Astrocyte (in vitro differentiated cells and primary cell): ENCODE measurements at regions not wholly inside any gene's neighbourhood (a gene's known extent, or its start where the extent isn't known, plus 50 kb on each side); places are given as distances from the start of the nearest gene placed in this dataset.

Source experiments
- DNase-seq: peaks from one replicate; pipeline ENCODE4 v3.0.0-alpha.2; 2010; ENCODE audit warnings: low read depth
- FAIRE-seq: peaks from 2 replicates; lab custom pipeline; 2011; peaks lifted over from hg19 to GRCh38; lab: Jason Lieb, UNC
- H2AFZ ChIP-seq: 2 replicates; pipeline ENCODE4 v1.6.0; 2012; ENCODE audit warnings: low read depth, low read length, inconsistent platforms
- H3K27ac ChIP-seq: 2 replicates; pipeline ENCODE4 v1.5.1; 2011; ENCODE audit warnings: low read depth, low read length, inconsistent platforms
- H3K27me3 ChIP-seq: 2 replicates; pipeline ENCODE4 v1.6.0; 2011; ENCODE audit warnings: low read length, inconsistent platforms; ENCODE audit not compliant: insufficient read depth
- H3K36me3 ChIP-seq: 2 replicates; pipeline ENCODE4 v1.5.1; 2011; ENCODE audit warnings: low read length, inconsistent platforms; ENCODE audit not compliant: insufficient read depth
- H3K4me1 ChIP-seq: 2 replicates; pipeline ENCODE4 v1.5.1; 2011; ENCODE audit warnings: low read length, inconsistent platforms; ENCODE audit not compliant: insufficient read depth
- H3K4me2 ChIP-seq: 2 replicates; pipeline ENCODE4 v1.6.0; 2012; ENCODE audit warnings: low read length, inconsistent platforms
- H3K4me3 ChIP-seq: 2 replicates; pipeline ENCODE4 v1.5.1; 2011; ENCODE audit warnings: low read depth, mild to moderate bottlenecking, low read length, inconsistent platforms; ENCODE audit not compliant: insufficient read depth
- H3K79me2 ChIP-seq: 2 replicates; pipeline ENCODE4 v1.6.0; 2012; ENCODE audit warnings: mild to moderate bottlenecking, low read length, inconsistent platforms; ENCODE audit not compliant: insufficient read depth
- H3K9ac ChIP-seq: 2 replicates; pipeline ENCODE4 v1.6.0; 2012; ENCODE audit warnings: mild to moderate bottlenecking, low read length, inconsistent platforms
- H3K9me3 ChIP-seq: 2 replicates; pipeline ENCODE4 v1.5.1; 2012; ENCODE audit warnings: low read depth, mild to moderate bottlenecking, low read length, inconsistent platforms; ENCODE audit not compliant: insufficient read depth
- H4K20me1 ChIP-seq: 2 replicates; pipeline ENCODE4 v1.6.0; 2012; ENCODE audit warnings: low read length, inconsistent platforms; ENCODE audit not compliant: insufficient read depth
- H3K27ac Mint-ChIP-seq: one replicate; pipeline ENCODE4 v1.8.0; 2021; ENCODE audit warnings: mild to moderate bottlenecking, mixed read lengths; ENCODE audit not compliant: unreplicated experiment
- H3K27me3 Mint-ChIP-seq: one replicate; pipeline ENCODE4 v1.8.0; 2021; ENCODE audit warnings: low read depth, mixed read lengths; ENCODE audit not compliant: unreplicated experiment
- H3K36me3 Mint-ChIP-seq: one replicate; pipeline ENCODE4 v1.8.0; 2021; ENCODE audit warnings: low read depth, mixed read lengths; ENCODE audit not compliant: unreplicated experiment
- H3K4me1 Mint-ChIP-seq: one replicate; pipeline ENCODE4 v1.8.0; 2021; ENCODE audit warnings: low read depth, mixed read lengths; ENCODE audit not compliant: unreplicated experiment
- H3K4me3 Mint-ChIP-seq: one replicate; pipeline ENCODE4 v1.8.0; 2021; ENCODE audit warnings: mild to moderate bottlenecking, moderate library complexity, mixed read lengths; ENCODE audit not compliant: unreplicated experiment
- H3K9me3 Mint-ChIP-seq: one replicate; pipeline ENCODE4 v1.8.0; 2021; ENCODE audit warnings: mild to moderate bottlenecking, mixed read lengths; ENCODE audit not compliant: unreplicated experiment
- EZH2 ChIP-seq: IDR thresholded peaks from 2 replicates; pipeline ENCODE4 v1.6.1; 2012; ENCODE audit warnings: mild to moderate bottlenecking, low read length, inconsistent platforms; ENCODE audit not compliant: insufficient read depth
- TF ChIP-seq, protein P1 (sequence below): IDR thresholded peaks from 2 replicates; pipeline ENCODE4 v1.5.1; 2011; ENCODE audit warnings: low read depth, mild to moderate bottlenecking, inconsistent platforms, low read length, moderate library complexity; ENCODE audit not compliant: insufficient read depth

GRCh38 chr10:62669341-62669740 lies 135.2 kb upstream of the ADO start:
- H3K9me3 Mint-ChIP-seq = peaks cover 1% of the 10 kb centered on the region
- Histone ChIP-seq H3K4me2 (no peak overlapping the region), H4K20me1 (no peaks in the 10 kb centered on the region), H3K36me3 (no peaks in the 10 kb centered on the region), H2AFZ (no peak overlapping the region), H3K27me3 (peaks cover 2% of the 10 kb centered on the region), H3K9me3 (no peaks in the 10 kb centered on the region), H3K4me3 (no peak overlapping the region), H3K79me2 (no peaks in the 10 kb centered on the region), H3K27ac (no peak overlapping the region), H3K4me1 (no peaks in the 10 kb centered on the region), H3K9ac (no peak overlapping the region)
- H3K27ac Mint-ChIP-seq = no peak overlapping the region
- no peak for FAIRE-seq
- H3K4me3 Mint-ChIP-seq = no peak overlapping the region
- H3K4me1 Mint-ChIP-seq = no peaks in the 10 kb centered on the region
- no peak for DNase-seq
- TF ChIP-seq, protein P1, sequence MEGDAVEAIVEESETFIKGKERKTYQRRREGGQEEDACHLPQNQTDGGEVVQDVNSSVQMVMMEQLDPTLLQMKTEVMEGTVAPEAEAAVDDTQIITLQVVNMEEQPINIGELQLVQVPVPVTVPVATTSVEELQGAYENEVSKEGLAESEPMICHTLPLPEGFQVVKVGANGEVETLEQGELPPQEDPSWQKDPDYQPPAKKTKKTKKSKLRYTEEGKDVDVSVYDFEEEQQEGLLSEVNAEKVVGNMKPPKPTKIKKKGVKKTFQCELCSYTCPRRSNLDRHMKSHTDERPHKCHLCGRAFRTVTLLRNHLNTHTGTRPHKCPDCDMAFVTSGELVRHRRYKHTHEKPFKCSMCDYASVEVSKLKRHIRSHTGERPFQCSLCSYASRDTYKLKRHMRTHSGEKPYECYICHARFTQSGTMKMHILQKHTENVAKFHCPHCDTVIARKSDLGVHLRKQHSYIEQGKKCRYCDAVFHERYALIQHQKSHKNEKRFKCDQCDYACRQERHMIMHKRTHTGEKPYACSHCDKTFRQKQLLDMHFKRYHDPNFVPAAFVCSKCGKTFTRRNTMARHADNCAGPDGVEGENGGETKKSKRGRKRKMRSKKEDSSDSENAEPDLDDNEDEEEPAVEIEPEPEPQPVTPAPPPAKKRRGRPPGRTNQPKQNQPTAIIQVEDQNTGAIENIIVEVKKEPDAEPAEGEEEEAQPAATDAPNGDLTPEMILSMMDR = no peak
- no peak for TF ChIP-seq EZH2
- H3K36me3 Mint-ChIP-seq = no peaks in the 10 kb centered on the region
- peaks cover 10% of the 10 kb centered on the region for H3K27me3 Mint-ChIP-seq

GRCh38 chr10:62671104-62671503 lies 133.4 kb upstream of the ADO start:
- Histone ChIP-seq H3K4me2 (no peak overlapping the region), H2AFZ (no peak overlapping the region), H3K9me3 (no peaks in the 10 kb centered on the region), H4K20me1 (no peaks in the 10 kb centered on the region), H3K4me1 (no peaks in the 10 kb centered on the region), H3K27me3 (no peaks in the 10 kb centered on the region), H3K79me2 (no peaks in the 10 kb centered on the region), H3K4me3 (no peak overlapping the region), H3K27ac (no peak overlapping the region), H3K36me3 (no peaks in the 10 kb centered on the region), H3K9ac (no peak overlapping the region)
- Mint-ChIP-seq H3K36me3 (no peaks in the 10 kb centered on the region), H3K9me3 (peaks cover 1% of the 10 kb centered on the region), H3K27ac (no peak overlapping the region), H3K4me3 (no peak overlapping the region), H3K4me1 (no peaks in the 10 kb centered on the region), H3K27me3 (peaks cover 6% of the 10 kb centered on the region)
- TF ChIP-seq EZH2 = no peak
- TF ChIP-seq, protein P1 = no peak
- DNase-seq (no peak), FAIRE-seq (no peak)

- no peaks in the 10 kb centered on the region for H3K4me1 ChIP-seq
- H2AFZ ChIP-seq = no peak overlapping the region
- Mint-ChIP-seq H3K4me1 (peaks cover 11% of the 10 kb centered on the region), H3K27ac (no peak overlapping the region), H3K4me3 (no peak overlapping the region), H3K36me3 (no peaks in the 10 kb centered on the region), H3K9me3 (peaks cover 12% of the 10 kb centered on the region), H3K27me3 (no peaks in the 10 kb centered on the region)
- FAIRE-seq = no peak
- H3K27ac ChIP-seq = no peak overlapping the region
- no peak overlapping the region for H3K9ac ChIP-seq
- H4K20me1 ChIP-seq = no peaks in the 10 kb centered on the region
- H3K4me3 ChIP-seq = no peak overlapping the region
- DNase-seq = peak; percentile 49
- TF ChIP-seq EZH2 = no peak
- TF ChIP-seq, protein P1 = no peak
- H3K9me3 ChIP-seq = peaks cover 3% of the 10 kb centered on the region
- H3K27me3 ChIP-seq = peaks cover 4% of the 10 kb centered on the region
- H3K79me2 ChIP-seq = no peaks in the 10 kb centered on the region
- H3K4me2 ChIP-seq = no peak overlapping the region
- H3K36me3 ChIP-seq = no peaks in the 10 kb centered on the region
These were observed 123.1 kb upstream of the ADO start for GRCh38 chr10:62681211-62681940.
